Uterus (tissue), 2 donors: ENCODE measurements at regions not wholly inside any gene's neighbourhood (a gene's known extent, or its start where the extent isn't known, plus 50 kb on each side); places are given as distances from the start of the nearest gene placed in this dataset.

ENCODE experiments used
- CTCF ChIP-seq, 4 experiments: fragments of 200-600 bp in 2 of 4; fragments of 450-650 bp in 2 of 4; sonication (generic) in 2 of 4; IDR thresholded peaks; one replicate each; pipeline ENCODE4 v1.5.1; 2016 to 2019; ENCODE audit warnings: antibody characterized with exemption in 4 of 4, mild to moderate bottlenecking in 2 of 4, moderate library complexity in 1 of 4
- POLR2A ChIP-seq, 2 donors: fragments of 450-650 bp; IDR thresholded peaks; one replicate each; pipeline ENCODE4 v1.6.1; 2016; ENCODE audit warnings: antibody characterized with exemption in 2 of 2, mild to moderate bottlenecking in 1 of 2, moderate library complexity in 1 of 2

DNA sequence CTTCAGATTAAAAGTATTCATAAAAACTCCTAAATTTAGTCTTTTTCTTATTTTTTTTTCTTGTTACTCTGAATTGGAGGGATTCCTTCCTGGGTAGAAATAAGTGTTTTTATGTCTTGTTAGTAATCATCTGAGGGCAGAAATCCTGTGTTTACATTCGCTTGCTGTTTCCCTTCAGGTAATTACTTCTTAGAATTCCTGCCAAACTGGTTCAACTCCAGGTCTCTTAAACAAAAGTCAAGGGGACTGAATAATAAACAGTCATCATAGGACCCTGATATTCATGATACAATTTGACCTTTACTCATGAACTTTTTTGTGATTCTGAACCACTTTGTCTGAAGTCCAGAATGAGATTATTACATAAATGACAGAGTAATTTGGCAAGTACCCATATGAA, 843.9 kb downstream of the FLRT2 start:
- no peak for TF ChIP-seq CTCF (IDR thresholded peaks at IDR 0.05)
- TF ChIP-seq POLR2A (IDR thresholded peaks at IDR 0.05) = no peak
